ENCODE measurements at regions not wholly inside any gene's neighbourhood (a gene's known extent, or its start where the extent isn't known, plus 50 kb on each side); places are given as distances from the start of the nearest gene placed in this dataset.
"Not testable (repeated sequence)": the region's sequence is repeated elsewhere in the genome, so short reads cannot be mapped to it uniquely, and the experiment has no call there.

GRCh38 chr1:115181231-115181630, 91.9 kb upstream of the TSPAN2 start:
- no peak for DNase-seq (ENCODE audit: low spot score)

- DNase-seq (ENCODE audit: low spot score), result peak; percentile 94
These were observed 90.2 kb upstream of the TSPAN2 start for GRCh38 chr1:115179397-115180079.

- DNase-seq (ENCODE audit: low spot score), result no peak
These were observed 86.9 kb upstream of the TSPAN2 start for GRCh38 chr1:115176189-115176588.

GRCh38 chr1:115175596-115175995, 86.3 kb upstream of the TSPAN2 start:
- DNase-seq (ENCODE audit: low spot score), result no peak

- DNase-seq (ENCODE audit: low spot score), result peak; percentile 4
These were observed 83.8 kb upstream of the TSPAN2 start for GRCh38 chr1:115173151-115173550.

GRCh38 chr1:115172270-115172669, 83.0 kb upstream of the TSPAN2 start:
- DNase-seq (ENCODE audit: low spot score), result no peak

GRCh38 chr1:115170961-115171392, 81.7 kb upstream of the TSPAN2 start:
- DNase-seq (ENCODE audit: low spot score), result peak; percentile 52

GRCh38 chr1:115170377-115170776, 81.1 kb upstream of the TSPAN2 start:
- DNase-seq (ENCODE audit: low spot score), result no peak

GRCh38 chr1:115168026-115168425, 78.7 kb upstream of the TSPAN2 start:
- DNase-seq (ENCODE audit: low spot score), result no peak

GRCh38 chr1:115166531-115167091, 77.3 kb upstream of the TSPAN2 start:
- peak; percentile 34 for DNase-seq (ENCODE audit: low spot score)

- no peak for DNase-seq (ENCODE audit: low spot score)
These were observed 76.5 kb upstream of the TSPAN2 start for GRCh38 chr1:115165776-115166175.

GRCh38 chr1:115164940-115165705, 75.8 kb upstream of the TSPAN2 start:
- DNase-seq (ENCODE audit: low spot score), result no peak

GRCh38 chr1:115164484-115164883, 75.2 kb upstream of the TSPAN2 start:
- DNase-seq (ENCODE audit: low spot score), result no peak

- no peak for DNase-seq (ENCODE audit: low spot score)
These were observed 71.4 kb upstream of the TSPAN2 start for GRCh38 chr1:115160728-115161127.

GRCh38 chr1:115159958-115160357, 70.7 kb upstream of the TSPAN2 start:
- DNase-seq (ENCODE audit: low spot score), result no peak

- DNase-seq (ENCODE audit: low spot score), result peak; percentile 63
These were observed 68.9 kb upstream of the TSPAN2 start for GRCh38 chr1:115158181-115158580.

- no peak for DNase-seq (ENCODE audit: low spot score)
These were observed 67.6 kb upstream of the TSPAN2 start for GRCh38 chr1:115156826-115157468.

- no peak for DNase-seq (ENCODE audit: low spot score)
These were observed 64.8 kb upstream of the TSPAN2 start for GRCh38 chr1:115153966-115154557.

- not testable (repeated sequence) for DNase-seq (ENCODE audit: low spot score)
These were observed 58.6 kb upstream of the TSPAN2 start for GRCh38 chr1:115147928-115148327.

GRCh38 chr1:115145226-115145625, 55.9 kb upstream of the TSPAN2 start:
- no peak for DNase-seq (ENCODE audit: low spot score)

GRCh38 chr1:115144176-115144575, 54.9 kb upstream of the TSPAN2 start:
- DNase-seq (ENCODE audit: low spot score), result no peak

GRCh38 chr1:115142616-115143015, 53.3 kb upstream of the TSPAN2 start:
- DNase-seq (ENCODE audit: low spot score), result no peak

- no peak for DNase-seq (ENCODE audit: low spot score)
These were observed 51.8 kb upstream of the TSPAN2 start for GRCh38 chr1:115141145-115141454.
